OCI-M2 (cell line): ENCODE measurements at regions not wholly inside any gene's neighbourhood (a gene's known extent, or its start where the extent isn't known, plus 50 kb on each side); places are given as distances from the start of the nearest gene placed in this dataset.
"Not testable (repeated sequence)": the region's sequence is repeated elsewhere in the genome, so short reads cannot be mapped to it uniquely, and the experiment has no call there.

Source experiments
- DNase-seq: peaks from one replicate; lab custom pipeline; 2025; ENCODE audit not compliant: unreplicated experiment; lab: John Stamatoyannopoulos, UW

GRCh38 chr3:145483992-145484391 is 677.0 kb downstream of the PLOD2 start:
- DNase-seq = no peak

DNA sequence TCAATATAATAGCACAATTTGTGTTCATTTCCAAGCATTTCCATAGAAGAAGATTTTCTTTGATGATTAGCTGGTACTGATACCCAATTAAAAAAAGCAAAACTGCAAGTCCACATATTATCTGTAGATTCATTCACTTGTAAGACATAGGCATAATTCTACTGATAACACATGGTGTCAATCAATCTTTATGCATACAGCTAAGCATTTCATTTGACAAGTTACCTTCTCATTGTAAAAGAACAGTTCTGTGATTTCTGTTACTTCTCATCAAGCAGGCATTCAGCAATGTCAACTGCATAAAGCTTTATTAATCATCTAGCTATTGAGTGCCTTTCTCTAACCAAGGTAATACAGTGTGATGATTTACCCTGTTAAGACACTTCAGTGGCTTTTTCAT is 672.0 kb downstream of the PLOD2 start:
- no peak for DNase-seq

DNA sequence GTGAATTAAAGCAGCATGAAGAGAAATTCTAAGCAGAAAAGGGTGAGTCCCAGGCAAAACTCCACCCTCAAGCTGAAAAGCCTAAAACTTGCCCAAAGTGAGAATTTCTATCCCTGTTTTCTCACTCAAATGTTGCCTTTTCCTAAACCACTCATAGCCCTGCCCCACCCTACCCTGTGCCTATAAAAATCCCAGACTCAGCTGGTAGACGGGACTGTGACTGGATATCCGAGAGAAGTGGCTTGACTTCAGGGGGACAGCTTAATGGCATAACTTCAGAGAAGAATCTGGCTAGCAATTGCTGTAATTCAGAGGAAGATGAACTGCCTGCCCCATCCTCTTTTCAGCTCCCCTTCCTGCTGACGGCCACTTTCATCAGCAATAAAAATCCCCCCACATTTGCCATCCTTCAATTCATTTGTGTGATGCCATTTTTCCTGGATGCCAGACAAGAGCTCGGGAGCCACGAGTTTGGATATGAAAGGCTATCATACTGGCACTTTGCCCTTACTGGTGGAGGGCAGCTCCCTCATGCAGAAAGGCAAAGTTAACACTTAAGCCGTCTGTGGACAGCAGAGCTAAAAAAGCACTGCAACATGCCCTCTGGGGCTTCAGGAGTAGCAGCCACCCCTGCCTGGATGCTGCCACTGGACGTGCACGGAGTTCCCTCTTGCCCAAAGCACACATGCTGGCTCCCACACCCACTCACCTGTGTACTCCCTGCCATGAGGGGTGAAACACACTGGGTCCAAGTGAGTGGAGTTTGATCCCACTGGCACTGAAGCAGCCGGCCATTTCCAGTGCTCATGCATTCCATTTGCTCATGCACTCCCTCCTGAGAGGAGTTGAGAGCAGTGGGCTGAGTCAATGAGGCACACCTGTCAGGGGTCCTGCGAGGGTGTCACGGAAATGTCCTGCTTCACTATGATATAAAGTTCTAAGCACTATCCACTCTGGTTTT is 670.6 kb downstream of the PLOD2 start:
- DNase-seq = no peak

GRCh38 chr3:145492456-145492855 is 668.5 kb downstream of the PLOD2 start:
- no peak for DNase-seq

GRCh38 chr3:145517416-145517815 is 643.6 kb downstream of the PLOD2 start:
- not testable (repeated sequence) for DNase-seq

GRCh38 chr3:145518639-145519038 is 642.3 kb downstream of the PLOD2 start:
- DNase-seq = no peak

DNA sequence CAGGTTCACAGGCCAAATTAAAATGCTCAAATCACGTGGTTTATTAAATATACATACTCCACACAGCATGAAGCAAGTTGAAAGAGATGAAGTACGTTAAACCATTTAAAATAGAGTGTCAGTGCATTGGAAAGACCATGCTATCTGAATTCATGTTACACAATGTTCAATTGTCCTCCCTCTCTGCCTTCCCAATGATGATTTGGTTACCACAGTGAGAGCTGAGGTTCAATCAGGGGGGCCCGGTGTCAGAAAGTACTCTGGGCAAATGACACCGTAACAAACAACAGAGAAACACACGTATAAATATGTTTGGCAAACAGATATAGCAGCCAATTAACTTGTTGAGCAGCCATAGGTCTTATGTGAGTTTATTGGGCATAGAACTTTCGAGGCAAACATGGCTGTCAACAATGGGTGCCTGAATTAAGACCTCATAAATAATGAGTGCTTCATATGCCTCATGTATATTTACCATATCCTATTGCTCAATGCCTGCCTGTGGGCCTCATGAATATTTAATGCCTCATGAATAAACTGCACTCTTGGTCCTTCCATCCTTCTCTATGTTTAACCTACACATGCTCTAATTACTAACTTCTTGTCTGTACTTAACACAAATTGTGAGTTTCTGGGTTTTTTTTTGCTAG is 641.5 kb downstream of the PLOD2 start:
- DNase-seq = no peak

GRCh38 chr3:145522179-145522578 is 638.8 kb downstream of the PLOD2 start:
- DNase-seq = no peak

- no peak for DNase-seq
Observed at GRCh38 chr3:145522893-145523651, 637.9 kb downstream of the PLOD2 start.

DNA sequence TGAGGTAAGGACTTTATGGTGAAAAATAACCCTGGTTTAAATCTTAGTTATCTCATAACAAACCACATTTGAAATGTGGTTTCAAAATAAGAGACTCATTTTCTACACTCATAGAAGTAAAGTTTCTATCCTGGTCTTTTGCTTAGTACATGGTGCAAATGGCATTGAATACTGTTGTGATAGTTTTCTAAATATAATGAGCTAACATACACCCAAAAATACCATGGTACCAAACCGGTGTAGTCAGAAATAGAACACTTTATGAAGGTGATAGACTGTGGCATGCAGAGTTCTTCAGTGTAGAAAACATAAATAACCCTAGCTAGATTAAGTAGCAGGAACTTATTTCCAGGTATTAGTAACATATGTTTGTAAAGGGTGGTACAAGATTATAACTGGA is 629.4 kb downstream of the PLOD2 start:
- no peak for DNase-seq

- no peak for DNase-seq
Observed at GRCh38 chr3:145533696-145534095, 627.3 kb downstream of the PLOD2 start.

DNA sequence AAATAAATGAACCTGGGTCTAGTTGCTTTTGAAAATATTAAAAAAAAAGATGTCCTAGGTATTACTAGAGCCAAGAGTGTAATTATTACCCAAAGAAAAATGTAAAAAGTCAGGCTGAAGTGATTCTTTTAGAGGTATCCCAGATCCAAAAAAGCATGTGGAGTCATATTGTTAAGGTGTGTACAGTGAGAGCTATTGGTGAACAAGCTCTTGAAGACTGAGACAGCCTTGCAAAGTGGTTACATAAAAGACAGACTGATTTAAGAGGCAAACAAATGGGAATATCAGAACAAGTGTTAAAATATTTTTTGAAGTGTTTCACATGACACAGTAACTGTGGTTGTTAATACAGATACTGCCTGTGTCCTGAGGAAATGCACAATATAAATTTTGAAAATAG is 624.5 kb downstream of the PLOD2 start:
- DNase-seq = no peak

GRCh38 chr3:145550522-145550921 is 610.5 kb downstream of the PLOD2 start:
- no peak for DNase-seq

GRCh38 chr3:145557405-145557804 is 603.6 kb downstream of the PLOD2 start:
- no peak for DNase-seq

- DNase-seq = no peak
Observed at GRCh38 chr3:145578471-145578870, 582.5 kb downstream of the PLOD2 start.

DNA sequence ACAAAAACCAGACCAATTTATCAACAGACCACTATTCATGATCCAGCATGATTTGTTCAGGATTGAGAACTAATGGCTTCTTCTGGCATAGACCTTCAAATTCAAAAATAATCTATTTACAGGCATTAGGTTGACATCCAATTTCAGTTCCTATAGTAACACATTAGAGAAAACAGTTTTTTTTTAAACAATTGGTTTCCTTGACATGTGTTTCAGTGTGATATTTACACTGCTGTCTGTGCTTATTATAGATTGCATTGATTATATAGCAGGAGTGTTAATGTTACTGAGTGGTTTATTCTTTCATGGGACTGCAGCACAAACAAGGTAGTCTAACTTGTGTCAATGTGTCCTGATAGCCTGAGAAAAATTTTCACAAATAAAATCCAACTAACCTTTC is 579.3 kb downstream of the PLOD2 start:
- DNase-seq = no peak

GRCh38 chr3:145604851-145605250 is 556.1 kb downstream of the PLOD2 start:
- DNase-seq = no peak

DNA sequence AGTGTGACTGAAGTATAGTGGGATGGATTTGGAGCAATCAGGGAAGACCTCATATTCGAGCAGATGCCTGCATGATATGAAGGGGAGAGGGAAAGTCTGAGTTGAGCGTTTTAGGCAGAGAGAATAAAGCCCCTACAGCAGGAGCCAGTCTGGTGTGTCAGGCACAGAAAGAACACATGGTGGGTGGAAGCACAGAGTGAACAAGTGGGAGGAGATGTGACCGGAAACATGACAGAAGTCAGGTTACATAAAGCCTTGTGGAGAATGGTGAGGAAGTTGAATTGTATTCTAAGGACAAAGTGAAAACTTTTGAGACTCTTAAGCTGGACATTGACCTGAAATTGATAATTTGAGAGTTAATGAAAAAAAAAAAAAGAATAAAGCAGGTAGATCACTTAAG is 541.0 kb downstream of the PLOD2 start:
- DNase-seq = no peak

DNA sequence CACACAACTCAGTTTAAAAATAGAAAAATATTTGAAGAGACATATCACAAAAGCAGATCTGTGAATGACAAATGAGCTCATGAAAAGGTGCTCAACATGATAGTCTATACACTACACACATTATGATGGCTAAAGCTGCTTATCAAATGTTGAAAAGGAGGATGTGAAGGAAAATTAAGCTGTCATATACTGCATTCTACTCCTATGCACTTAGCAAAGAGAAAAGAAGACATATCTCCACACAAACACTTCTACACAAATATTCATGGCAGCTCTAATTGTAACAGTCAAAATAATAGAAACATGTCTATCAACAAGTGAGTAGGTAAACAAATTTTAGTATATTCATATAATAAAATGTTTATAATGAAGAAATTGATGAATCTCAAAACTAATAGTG is 540.5 kb downstream of the PLOD2 start:
- no peak for DNase-seq

- DNase-seq = no peak
Observed at GRCh38 chr3:145623349-145623748, 537.6 kb downstream of the PLOD2 start.

- DNase-seq = no peak
Observed at GRCh38 chr3:145628211-145628610, 532.8 kb downstream of the PLOD2 start.

GRCh38 chr3:145637105-145637504 is 523.9 kb downstream of the PLOD2 start:
- no peak for DNase-seq
